ENCODE measurements at regions not wholly inside any gene's neighbourhood (a gene's known extent, or its start where the extent isn't known, plus 50 kb on each side); places are given as distances from the start of the nearest gene placed in this dataset.

DNA sequence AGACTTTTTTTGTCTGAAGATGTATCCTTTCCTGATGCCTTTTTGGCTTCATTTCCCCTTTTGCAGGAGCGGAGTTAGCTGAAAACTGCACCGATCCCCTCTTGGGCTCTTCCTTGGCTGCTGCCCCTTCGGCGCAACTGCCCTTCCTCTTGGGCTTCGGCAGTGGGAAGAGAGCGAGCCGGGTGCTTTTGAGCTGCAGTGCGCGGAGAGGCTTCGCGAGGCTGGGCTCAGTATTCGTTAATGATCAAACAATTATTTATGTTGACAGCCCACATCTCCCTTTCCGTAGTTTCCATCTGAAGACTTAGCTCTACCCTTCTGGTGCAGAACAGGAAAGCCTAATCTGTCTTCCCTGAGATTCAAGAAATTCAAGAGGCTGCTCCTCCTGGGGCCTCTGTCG lies 170.8 kb downstream of the CSNK2A3 start:
- TF ChIP-seq, protein P1, sequence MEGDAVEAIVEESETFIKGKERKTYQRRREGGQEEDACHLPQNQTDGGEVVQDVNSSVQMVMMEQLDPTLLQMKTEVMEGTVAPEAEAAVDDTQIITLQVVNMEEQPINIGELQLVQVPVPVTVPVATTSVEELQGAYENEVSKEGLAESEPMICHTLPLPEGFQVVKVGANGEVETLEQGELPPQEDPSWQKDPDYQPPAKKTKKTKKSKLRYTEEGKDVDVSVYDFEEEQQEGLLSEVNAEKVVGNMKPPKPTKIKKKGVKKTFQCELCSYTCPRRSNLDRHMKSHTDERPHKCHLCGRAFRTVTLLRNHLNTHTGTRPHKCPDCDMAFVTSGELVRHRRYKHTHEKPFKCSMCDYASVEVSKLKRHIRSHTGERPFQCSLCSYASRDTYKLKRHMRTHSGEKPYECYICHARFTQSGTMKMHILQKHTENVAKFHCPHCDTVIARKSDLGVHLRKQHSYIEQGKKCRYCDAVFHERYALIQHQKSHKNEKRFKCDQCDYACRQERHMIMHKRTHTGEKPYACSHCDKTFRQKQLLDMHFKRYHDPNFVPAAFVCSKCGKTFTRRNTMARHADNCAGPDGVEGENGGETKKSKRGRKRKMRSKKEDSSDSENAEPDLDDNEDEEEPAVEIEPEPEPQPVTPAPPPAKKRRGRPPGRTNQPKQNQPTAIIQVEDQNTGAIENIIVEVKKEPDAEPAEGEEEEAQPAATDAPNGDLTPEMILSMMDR (IDR thresholded peaks at IDR 0.05; ENCODE audit: poor library complexity) = no peak
- TF ChIP-seq EZH2phosphoT487 (IDR thresholded peaks at IDR 0.05; ENCODE audit: low read depth, severe bottlenecking, unreplicated experiment) (no peak), EZH2 (IDR thresholded peaks at IDR 0.05; ENCODE audit: borderline replicate concordance) (no peak)

Data from hepatocyte (in vitro differentiated cells).